T follicular helper cell (primary cell): ENCODE measurements at regions not wholly inside any gene's neighbourhood (a gene's known extent, or its start where the extent isn't known, plus 50 kb on each side); places are given as distances from the start of the nearest gene placed in this dataset.

Experiments
- DNase-seq: peaks from one replicate; pipeline ENCODE4 v3.0.0-alpha.2; 2020; ENCODE audit warnings: low read depth

GRCh38 chr10:28783087-28783486 is 105.8 kb downstream of the BAMBI start:
- DNase-seq, result no peak

DNA sequence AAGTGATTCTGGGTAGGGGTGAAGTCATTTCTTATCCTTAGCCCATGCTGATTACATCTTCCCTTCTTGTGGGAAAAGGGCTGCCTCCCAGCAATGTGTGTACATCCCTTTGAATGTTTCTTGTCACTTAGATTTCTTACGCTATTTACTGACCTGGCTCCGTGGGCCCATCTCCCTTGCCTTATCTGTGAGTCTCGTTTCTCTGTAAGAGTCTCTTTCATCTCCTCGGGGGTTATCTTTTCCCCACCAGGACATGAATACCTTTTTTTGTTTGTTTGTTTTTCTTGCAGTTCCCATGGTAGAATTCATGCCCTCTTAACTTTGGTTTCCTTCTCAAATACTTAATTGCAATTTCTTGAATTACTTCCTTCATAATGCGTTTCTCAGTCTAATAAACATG is 107.7 kb downstream of the BAMBI start:
- DNase-seq, result no peak

DNA sequence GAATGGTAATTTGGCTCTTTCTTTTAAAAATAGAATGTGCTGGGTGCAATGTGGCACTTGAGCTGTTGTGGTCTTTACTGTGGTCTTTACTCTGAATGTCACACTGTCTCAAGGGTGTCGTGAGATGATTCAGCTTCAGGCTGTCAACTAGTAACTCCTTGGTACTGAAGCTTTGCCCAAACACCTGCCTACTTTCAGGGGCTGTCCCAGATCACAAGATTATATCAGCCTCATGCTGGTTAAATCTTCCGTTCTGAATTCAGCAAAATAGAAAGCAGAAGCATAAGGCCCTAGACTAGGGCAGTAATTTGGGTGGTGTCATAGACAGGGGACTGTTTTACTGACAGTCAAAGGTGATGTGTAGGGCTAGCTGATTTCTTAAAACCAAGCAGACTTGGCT is 110.9 kb downstream of the BAMBI start:
- no peak for DNase-seq

GRCh38 chr10:28788762-28789161 is 111.4 kb downstream of the BAMBI start:
- no peak for DNase-seq

GRCh38 chr10:28790146-28790545 is 112.8 kb downstream of the BAMBI start:
- DNase-seq, result no peak

- no peak for DNase-seq
Observed at GRCh38 chr10:28793482-28793881, 116.2 kb downstream of the BAMBI start.

DNA sequence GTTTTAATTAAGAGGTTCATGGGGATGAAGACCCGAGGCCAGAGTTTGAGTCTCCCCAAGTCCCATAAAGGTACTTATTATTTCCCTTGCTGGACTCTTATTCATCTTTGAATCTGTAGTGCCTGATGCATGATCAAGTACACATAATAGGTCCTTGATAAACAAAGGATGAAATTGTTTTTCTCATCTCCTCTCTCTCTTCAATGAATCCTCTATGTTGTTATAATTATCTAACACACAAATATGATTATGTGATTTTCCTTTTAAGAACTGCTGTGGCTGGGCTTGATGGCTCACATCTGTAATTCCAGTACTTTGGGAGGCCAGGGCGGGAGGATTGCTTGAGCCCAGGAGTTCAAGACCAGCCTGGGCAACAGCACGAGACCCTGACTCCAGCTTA is 117.7 kb downstream of the BAMBI start:
- DNase-seq, result no peak

DNA sequence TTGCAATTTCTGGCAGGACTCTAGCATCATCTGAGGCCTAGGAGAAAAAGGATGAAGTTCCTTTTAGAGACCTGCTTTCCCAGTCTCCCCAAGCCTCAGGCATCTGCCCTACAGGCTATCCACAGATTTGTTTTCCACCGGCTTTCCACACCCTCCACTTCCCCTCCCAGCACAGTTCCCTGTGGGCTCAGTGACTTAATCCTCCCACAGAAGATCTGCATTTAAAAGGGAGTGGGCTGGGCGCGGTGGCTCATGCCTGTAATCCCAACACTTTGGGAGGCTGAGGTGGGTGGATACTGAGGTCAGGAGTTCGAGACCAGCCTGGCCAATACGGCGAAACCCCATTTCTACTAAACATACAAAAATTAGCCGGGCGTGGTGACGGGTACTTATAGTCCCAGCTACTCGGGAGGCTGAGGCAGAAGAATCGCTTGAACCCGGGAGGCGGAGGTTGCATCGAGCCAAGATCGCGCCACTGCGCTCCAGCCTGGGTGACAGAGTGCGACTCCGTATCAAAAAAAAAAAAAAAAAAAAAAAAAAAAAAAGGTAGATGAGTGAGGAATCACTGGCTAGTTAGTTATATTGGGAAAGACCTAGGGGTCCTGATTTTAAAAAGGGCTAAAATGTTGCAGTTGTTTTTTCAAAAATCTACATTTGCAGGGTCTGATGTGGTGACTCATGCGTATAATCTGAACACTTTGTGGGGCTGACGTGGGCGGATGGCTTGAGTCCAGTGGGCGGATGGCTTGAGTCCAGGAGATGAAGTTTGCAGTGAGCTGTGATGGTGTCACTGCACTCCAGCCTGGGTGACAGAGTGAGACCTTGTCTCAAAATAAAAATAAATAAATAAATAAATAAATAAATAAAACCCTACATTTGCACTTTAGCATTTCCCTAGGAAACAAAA is 119.5 kb downstream of the BAMBI start:
- no peak for DNase-seq

- DNase-seq, result no peak
Observed at GRCh38 chr10:28797904-28798371, 120.6 kb downstream of the BAMBI start.

- DNase-seq, result no peak
Observed at GRCh38 chr10:28798428-28798955, 121.2 kb downstream of the BAMBI start.

DNA sequence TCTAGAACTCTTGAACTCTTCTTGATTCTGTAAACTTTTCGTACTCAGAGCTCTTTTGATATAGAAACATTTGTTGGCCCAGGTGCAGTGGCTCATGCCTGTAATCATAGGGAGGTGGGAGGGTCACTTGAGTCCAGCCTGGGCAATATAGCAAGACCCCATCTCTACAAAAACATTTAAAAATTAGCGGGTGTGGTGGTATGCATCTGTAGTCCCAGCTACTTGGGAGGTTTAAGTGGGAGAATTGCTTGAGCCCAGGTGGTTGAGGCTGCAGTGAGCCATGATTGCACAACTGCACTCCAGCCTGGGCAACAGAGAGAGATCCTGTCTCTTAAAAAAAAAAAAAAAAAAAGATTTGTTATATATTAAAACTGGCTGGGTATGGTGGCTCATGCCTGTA is 121.6 kb downstream of the BAMBI start:
- no peak for DNase-seq

GRCh38 chr10:28800144-28800543 is 122.8 kb downstream of the BAMBI start:
- DNase-seq, result no peak

GRCh38 chr10:28801247-28801646 is 123.9 kb downstream of the BAMBI start:
- no peak for DNase-seq

GRCh38 chr10:28801869-28802268 is 124.5 kb downstream of the BAMBI start:
- no peak for DNase-seq

DNA sequence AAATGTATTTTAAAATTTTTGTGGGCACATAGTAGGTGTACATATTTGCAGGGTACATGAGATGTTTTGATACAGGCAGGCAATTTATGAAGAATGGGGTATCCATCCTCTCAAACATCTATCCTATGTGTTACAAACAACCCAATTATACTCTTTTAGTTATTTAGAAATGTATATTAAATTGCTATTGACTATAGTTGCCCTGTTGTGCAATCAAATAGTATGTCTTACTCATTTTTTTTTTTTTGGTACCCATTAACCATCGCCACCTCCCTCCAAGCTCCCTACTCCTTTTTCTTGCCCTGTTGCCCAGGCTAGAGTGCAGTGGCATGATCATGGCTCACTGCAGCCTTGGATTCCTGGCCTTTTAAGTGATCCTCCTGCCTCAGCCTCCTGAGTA is 128.1 kb downstream of the BAMBI start:
- no peak for DNase-seq

GRCh38 chr10:28806488-28806941 is 129.2 kb downstream of the BAMBI start:
- DNase-seq, result no peak

GRCh38 chr10:28806951-28807759 is 129.8 kb downstream of the BAMBI start:
- DNase-seq, result no peak

DNA sequence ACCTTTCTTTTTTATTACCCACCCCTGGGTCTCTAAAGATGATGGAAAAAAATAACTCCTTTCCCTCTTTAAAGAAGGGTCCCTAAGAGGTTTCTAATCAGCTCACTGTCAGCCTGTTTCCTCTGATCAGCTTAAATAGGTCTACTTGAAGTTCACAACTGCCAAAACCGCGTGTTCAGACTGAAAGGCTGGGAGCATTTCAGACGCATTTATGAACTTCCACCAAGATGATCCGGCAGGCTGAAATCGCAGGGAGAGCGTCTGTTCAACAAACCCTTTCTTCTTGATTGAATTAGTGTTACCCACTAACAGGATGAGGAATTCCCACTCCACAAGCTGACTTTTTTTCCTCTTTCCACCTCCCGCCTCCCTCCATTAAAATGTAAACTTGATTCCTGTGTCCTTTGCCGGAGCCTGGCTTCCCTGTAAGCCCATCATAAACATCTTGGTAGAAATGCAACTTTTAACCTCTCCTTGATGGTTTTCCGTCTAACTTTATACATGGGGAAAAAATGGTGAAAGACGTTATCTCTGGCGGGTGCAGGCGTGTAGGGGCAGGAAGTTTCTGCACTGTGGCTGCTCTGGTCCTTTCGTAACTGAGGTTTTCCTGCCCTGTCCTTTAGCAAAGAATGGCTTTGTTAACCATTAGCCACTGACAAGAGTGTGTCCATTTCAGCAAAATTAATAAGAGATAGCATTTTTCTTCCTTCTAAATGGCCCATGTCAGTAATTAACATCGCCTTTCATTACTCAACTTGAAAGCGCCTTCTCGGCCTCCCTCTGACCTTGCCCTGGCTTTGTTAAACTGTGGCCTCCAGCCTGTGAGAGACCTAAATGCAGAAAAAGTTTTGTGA is 130.7 kb downstream of the BAMBI start:
- no peak for DNase-seq

DNA sequence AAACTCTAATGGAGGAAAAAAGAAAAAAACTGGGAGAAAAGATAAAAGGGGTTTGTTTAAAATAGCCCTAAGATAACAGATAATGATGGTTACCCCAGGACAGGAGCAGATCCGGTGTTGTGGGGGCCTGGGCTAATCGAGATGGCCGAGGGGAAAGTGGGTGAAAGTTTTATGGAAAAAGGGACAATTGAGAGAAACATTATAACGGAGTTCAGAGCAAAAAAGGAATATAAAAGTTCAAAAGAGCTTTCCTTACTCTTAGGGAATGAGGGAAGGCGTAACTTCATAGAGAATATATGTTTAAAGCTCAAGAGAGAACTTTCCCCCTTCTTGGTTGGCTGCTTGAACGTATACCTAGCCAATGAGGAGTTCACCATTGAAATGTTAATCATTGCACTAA is 131.4 kb downstream of the BAMBI start:
- no peak for DNase-seq

- no peak for DNase-seq
Observed at GRCh38 chr10:28810057-28810870, 132.9 kb downstream of the BAMBI start.
